Ascending aorta (tissue), 2 donors: ENCODE measurements at regions not wholly inside any gene's neighbourhood (a gene's known extent, or its start where the extent isn't known, plus 50 kb on each side); places are given as distances from the start of the nearest gene placed in this dataset.

ENCODE experiments used
- DNase-seq, 2 donors: peaks; one replicate each; pipeline ENCODE4 v3.0.0-alpha.2; 2019; ENCODE audit warnings: low spot score in 2 of 2
- H3K27ac ChIP-seq, 2 donors: fragments of 200-600 bp; sonication (generic); one replicate each; pipeline ENCODE4 v1.5.1; 2016 to 2017; ENCODE audit warnings: mild to moderate bottlenecking in 1 of 2
- H3K27me3 ChIP-seq: fragments of 200-600 bp; sonication (generic); one replicate; pipeline ENCODE4 v1.5.1; 2017
- H3K36me3 ChIP-seq, 2 donors: fragments of 200-600 bp; sonication (generic); one replicate each; pipeline ENCODE4 v1.5.1; 2016
- H3K4me1 ChIP-seq, 2 donors: fragments of 200-600 bp; sonication (generic); one replicate each; pipeline ENCODE4 v1.5.1; 2016 to 2017; ENCODE audit warnings: mild to moderate bottlenecking in 1 of 2
- H3K4me3 ChIP-seq, 2 donors: fragments of 200-600 bp; sonication (generic); one replicate each; pipeline ENCODE4 v1.5.1; 2016 to 2017; ENCODE audit warnings: mild to moderate bottlenecking in 1 of 2
- H3K9me3 ChIP-seq, 2 donors: fragments of 200-600 bp; sonication (generic); one replicate each; pipeline ENCODE4 v1.5.1; 2016
- CTCF ChIP-seq, 3 experiments: fragments of 200-600 bp in 2 of 3; fragments of 450-650 bp in 1 of 3; sonication (generic) in 2 of 3; IDR thresholded peaks; one replicate each; pipeline ENCODE4 v1.5.1; 2016 to 2019; ENCODE audit warnings: antibody characterized with exemption in 3 of 3, mild to moderate bottlenecking in 1 of 3, moderate library complexity in 1 of 3
- intact Hi-C: fragments of 100-400 bp; cut with DNase I; formaldehyde crosslinking; loops from one replicate; pipeline ENCODE4 v1.15.1; 2023

DNA sequence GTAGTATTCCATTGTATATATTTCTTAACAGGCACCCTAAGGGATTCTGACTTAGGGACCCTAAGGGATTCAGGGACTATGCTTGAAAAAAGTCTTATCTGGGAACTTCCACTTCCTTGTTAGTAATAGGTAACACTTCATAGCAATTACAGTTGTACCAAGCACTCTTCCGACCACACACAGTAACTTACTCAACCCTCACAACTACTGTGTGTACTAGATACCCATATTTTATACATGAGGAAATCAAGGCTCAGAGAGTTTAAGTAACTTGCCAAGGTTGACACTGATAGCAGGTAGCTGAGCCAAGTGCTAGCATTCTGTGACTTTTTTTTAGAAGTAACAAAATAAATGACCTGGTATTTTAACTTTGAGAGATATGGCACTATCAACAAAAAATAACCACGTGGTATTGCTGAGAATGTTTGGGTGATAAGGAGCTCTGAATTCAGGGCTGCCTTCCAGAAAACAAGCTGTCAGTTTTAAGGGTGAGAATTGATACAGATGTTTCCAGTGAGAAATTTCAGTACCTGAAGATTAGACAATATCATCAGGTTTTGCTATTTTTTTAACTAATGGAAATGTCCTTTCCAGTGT lies 210.3 kb upstream of the SUCLG2 start:
- no peak for DNase-seq
- no peaks in the 10 kb centered on the region for H3K9me3 ChIP-seq
- intact Hi-C loops, result no loop called here
- H3K27me3 ChIP-seq, result no peaks in the 10 kb centered on the region
- H3K27ac ChIP-seq, result no peak overlapping the region
- no peak for TF ChIP-seq CTCF (IDR thresholded peaks at IDR 0.05)
- H3K4me3 ChIP-seq, result no peak overlapping the region
- no peaks in the 10 kb centered on the region for H3K4me1 ChIP-seq
- H3K36me3 ChIP-seq, result no peaks in the 10 kb centered on the region

DNA sequence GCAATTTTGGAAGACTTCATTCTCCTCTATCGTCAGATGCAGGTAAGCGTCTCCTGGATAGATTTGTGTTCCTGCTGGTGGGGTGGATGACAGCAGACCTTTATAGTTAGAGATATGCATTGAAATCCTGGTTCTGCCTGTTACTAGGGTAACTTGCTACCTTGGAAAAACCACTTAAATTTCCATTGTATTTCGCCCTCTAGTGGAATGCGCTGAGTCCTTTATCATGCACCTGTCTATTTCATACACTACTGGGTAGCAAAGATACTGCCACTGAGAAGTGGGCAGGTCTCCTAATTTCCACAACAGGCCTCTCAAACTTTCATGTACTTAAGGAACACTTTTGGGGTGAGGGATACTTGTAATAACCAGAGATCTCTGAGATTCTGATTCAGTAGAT lies 209.5 kb upstream of the SUCLG2 start:
- Histone ChIP-seq H3K36me3 (no peaks in the 10 kb centered on the region), H3K27ac (no peak overlapping the region), H3K9me3 (no peaks in the 10 kb centered on the region), H3K4me1 (no peaks in the 10 kb centered on the region), H3K27me3 (no peaks in the 10 kb centered on the region), H3K4me3 (no peak overlapping the region)
- DNase-seq, result no peak
- TF ChIP-seq CTCF (IDR thresholded peaks at IDR 0.05), result no peak
- intact Hi-C loops, result no loop called here

DNA sequence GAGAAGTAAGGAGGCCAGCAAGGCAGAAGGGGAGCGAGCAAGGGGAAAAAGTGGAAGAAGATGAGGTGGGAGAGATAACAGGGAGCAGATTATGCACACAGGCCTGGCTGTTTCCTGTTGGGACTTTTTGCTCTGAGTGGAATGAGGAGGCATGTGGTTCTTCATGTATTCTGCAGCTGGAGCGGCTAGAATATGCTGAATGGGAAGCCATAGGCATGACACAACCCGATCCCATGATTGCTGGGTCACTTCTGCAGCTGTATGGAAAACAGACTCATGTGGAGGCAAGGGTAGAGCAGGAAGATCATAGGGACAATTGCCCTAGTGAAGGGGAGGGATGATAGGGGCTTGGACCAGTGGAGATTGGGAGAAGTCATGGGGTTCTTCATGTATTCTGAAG lies 206.0 kb upstream of the SUCLG2 start:
- H3K4me1 ChIP-seq, result no peaks in the 10 kb centered on the region
- no peaks in the 10 kb centered on the region for H3K9me3 ChIP-seq
- H3K4me3 ChIP-seq, result no peak overlapping the region
- H3K27ac ChIP-seq, result no peak overlapping the region
- H3K27me3 ChIP-seq, result no peaks in the 10 kb centered on the region
- no peaks in the 10 kb centered on the region for H3K36me3 ChIP-seq
- no peak for DNase-seq
- TF ChIP-seq CTCF (IDR thresholded peaks at IDR 0.05), result no peak
- intact Hi-C loops, result no loop called here

DNA sequence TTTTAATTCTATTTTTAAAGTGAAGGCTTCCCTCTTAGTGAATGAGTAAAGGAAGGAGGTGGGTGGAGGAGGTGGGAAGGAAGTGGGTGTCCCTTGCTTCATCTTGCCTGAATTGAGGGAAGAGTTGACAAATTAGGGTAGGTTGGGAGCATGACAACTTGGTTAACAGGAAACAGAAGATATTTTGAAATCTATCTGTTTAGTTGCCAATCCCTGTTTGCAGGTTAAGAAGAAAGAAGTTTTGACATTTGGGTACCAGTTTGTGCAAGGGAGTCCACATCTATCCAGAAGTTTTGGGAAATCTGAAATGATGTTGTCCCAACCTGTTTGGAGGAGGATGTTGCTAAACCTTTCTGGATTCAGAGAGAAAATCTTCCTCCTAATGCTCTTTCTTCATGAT lies 204.1 kb upstream of the SUCLG2 start:
- intact Hi-C loops, result no loop called here
- Histone ChIP-seq H3K27ac (no peak overlapping the region), H3K4me1 (no peaks in the 10 kb centered on the region), H3K36me3 (no peaks in the 10 kb centered on the region), H3K9me3 (no peaks in the 10 kb centered on the region), H3K27me3 (no peaks in the 10 kb centered on the region), H3K4me3 (no peak overlapping the region)
- no peak for DNase-seq
- no peak for TF ChIP-seq CTCF (IDR thresholded peaks at IDR 0.05)

DNA sequence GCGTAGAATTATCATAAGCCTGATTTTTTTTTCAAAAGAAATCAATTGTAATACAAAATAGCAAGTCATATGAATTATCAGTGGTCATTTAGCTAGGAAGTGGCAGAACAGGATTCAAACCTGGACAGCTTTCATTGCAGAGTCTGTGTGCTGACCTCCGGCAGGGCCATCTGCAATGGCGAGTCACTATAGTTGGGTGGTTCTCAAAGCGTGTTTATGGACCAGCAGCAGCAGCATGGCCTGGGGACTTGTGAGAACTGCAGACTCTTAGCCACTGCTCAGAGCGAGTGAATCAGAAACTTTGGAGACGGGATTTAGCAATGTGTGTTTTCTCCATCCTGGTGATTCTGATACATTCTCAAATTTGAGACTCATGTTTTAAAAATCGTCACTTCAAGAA lies 202.3 kb upstream of the SUCLG2 start:
- no peaks in the 10 kb centered on the region for H3K27me3 ChIP-seq
- H3K4me1 ChIP-seq, result no peaks in the 10 kb centered on the region
- intact Hi-C loops, result no loop called here
- H3K36me3 ChIP-seq, result no peaks in the 10 kb centered on the region
- no peak for TF ChIP-seq CTCF (IDR thresholded peaks at IDR 0.05)
- no peak overlapping the region for H3K4me3 ChIP-seq
- no peak for DNase-seq
- H3K9me3 ChIP-seq, result no peaks in the 10 kb centered on the region
- H3K27ac ChIP-seq, result no peak overlapping the region

GRCh38 chr3:67854663-67855062 lies 200.3 kb upstream of the SUCLG2 start:
- Histone ChIP-seq H3K27me3 (no peaks in the 10 kb centered on the region), H3K36me3 (no peaks in the 10 kb centered on the region), H3K9me3 (no peaks in the 10 kb centered on the region), H3K4me3 (no peak overlapping the region), H3K27ac (no peak overlapping the region), H3K4me1 (no peaks in the 10 kb centered on the region)
- no peak for TF ChIP-seq CTCF (IDR thresholded peaks at IDR 0.05)
- intact Hi-C loops, result no loop called here
- no peak for DNase-seq
